ENCODE measurements at regions not wholly inside any gene's neighbourhood (a gene's known extent, or its start where the extent isn't known, plus 50 kb on each side); places are given as distances from the start of the nearest gene placed in this dataset.

- TF ChIP-seq CTCF (IDR thresholded peaks at IDR 0.05) = no peak
- no peak for TF ChIP-seq POLR2A (IDR thresholded peaks at IDR 0.05)
These were observed 304.1 kb upstream of the TCF21 start for GRCh38 chr6:133584823-133585222.
